Breast epithelium (tissue), 4 donors: ENCODE measurements at regions not wholly inside any gene's neighbourhood (a gene's known extent, or its start where the extent isn't known, plus 50 kb on each side); places are given as distances from the start of the nearest gene placed in this dataset.
"Not testable (repeated sequence)": the region's sequence is repeated elsewhere in the genome, so short reads cannot be mapped to it uniquely, and the experiment has no call there.

Experiments used
- DNase-seq, 2 donors: peaks; one replicate each; pipeline ENCODE4 v3.0.0-alpha.2; 2019; ENCODE audit warnings: low spot score in 2 of 2
- H3K27ac ChIP-seq, 2 donors: fragments of 200-600 bp; sonication (generic) in 1 of 2; one replicate each; pipeline ENCODE4 v1.5.1; 2016 to 2019; ENCODE audit warnings: mild to moderate bottlenecking in 1 of 2
- H3K27me3 ChIP-seq, 2 donors: fragments of 200-600 bp; sonication (generic) in 1 of 2; one replicate each; pipeline versions ENCODE4 v1.5.1 to v1.6.0; 2017 to 2019; ENCODE audit warnings: control low read depth in 1 of 2, mild to moderate bottlenecking in 1 of 2
- H3K36me3 ChIP-seq: fragments of 200-600 bp; one replicate; pipeline ENCODE4 v1.5.1; 2019
- H3K4me1 ChIP-seq, 2 donors: fragments of 200-600 bp; sonication (generic); one replicate each; pipeline ENCODE4 v1.5.1; 2016 to 2019; ENCODE audit warnings: control low read depth in 1 of 2
- H3K4me3 ChIP-seq, 3 donors: fragments of 200-600 bp; sonication (generic); 1 replicate in 2 of 3; 2 replicates in 1 of 3; pipeline ENCODE4 v1.5.1; 2016 to 2019; ENCODE audit warnings: mild to moderate bottlenecking in 3 of 3, moderate library complexity in 2 of 3
- H3K9me3 ChIP-seq, 2 donors: fragments of 200-600 bp; sonication (generic) in 1 of 2; one replicate each; pipeline ENCODE4 v1.5.1; 2016 to 2019; ENCODE audit warnings: control low read depth in 1 of 2
- CTCF ChIP-seq, 3 donors: fragments of 450-650 bp; IDR thresholded peaks; one replicate each; pipeline ENCODE4 v1.5.1; 2016 to 2017; ENCODE audit warnings: antibody characterized with exemption in 3 of 3, mild to moderate bottlenecking in 3 of 3, moderate library complexity in 3 of 3
- POLR2A ChIP-seq: fragments of 450-650 bp; IDR thresholded peaks from one replicate; pipeline ENCODE4 v1.6.1; 2016; ENCODE audit warnings: antibody characterized with exemption, mild to moderate bottlenecking, moderate library complexity
- POLR2AphosphoS5 ChIP-seq, 3 donors: sonication (generic); formaldehyde crosslinking; IDR thresholded peaks; one replicate each; pipeline ENCODE4 v1.6.1; 2017; ENCODE audit warnings: antibody characterized with exemption in 3 of 3
- intact Hi-C: fragments of 100-400 bp; cut with DNase I; formaldehyde crosslinking; loops from one replicate; pipeline ENCODE4 v1.15.1; 2023; ENCODE audit warnings: low total_unique reads

GRCh38 chr13:73657821-73658540 lies 476.2 kb downstream of the KLF12 start:
- no peaks in the 10 kb centered on the region for H3K9me3 ChIP-seq
- no peaks in the 10 kb centered on the region for H3K4me1 ChIP-seq
- no peak overlapping the region for H3K4me3 ChIP-seq
- TF ChIP-seq POLR2AphosphoS5 (IDR thresholded peaks at IDR 0.05) (no peak), POLR2A (no peak), CTCF (IDR thresholded peaks at IDR 0.05) (no peak)
- peak overlapping the region in 1 of 2 donors; percentile 38 for H3K27ac ChIP-seq
- intact Hi-C loops: no loop called here
- no peaks in the 10 kb centered on the region for H3K27me3 ChIP-seq
- no peaks in the 10 kb centered on the region for H3K36me3 ChIP-seq
- DNase-seq: peak in 1 of 2 donors; percentile 56

- TF ChIP-seq POLR2A (no peak), POLR2AphosphoS5 (IDR thresholded peaks at IDR 0.05) (no peak), CTCF (IDR thresholded peaks at IDR 0.05) (no peak)
- intact Hi-C loops: no loop called here
- H3K4me1 ChIP-seq: no peaks in the 10 kb centered on the region
- no peak overlapping the region for H3K27ac ChIP-seq
- DNase-seq: no peak
- no peaks in the 10 kb centered on the region for H3K36me3 ChIP-seq
- H3K4me3 ChIP-seq: no peak overlapping the region
- H3K27me3 ChIP-seq: no peaks in the 10 kb centered on the region
- no peaks in the 10 kb centered on the region for H3K9me3 ChIP-seq
Measured at GRCh38 chr13:73656863-73657262, 477.3 kb downstream of the KLF12 start.

- DNase-seq: no peak
- intact Hi-C loops: no loop called here
- H3K4me1 ChIP-seq: no peaks in the 10 kb centered on the region
- no peaks in the 10 kb centered on the region for H3K9me3 ChIP-seq
- H3K36me3 ChIP-seq: no peaks in the 10 kb centered on the region
- TF ChIP-seq POLR2AphosphoS5 (IDR thresholded peaks at IDR 0.05): no peak
- no peak for TF ChIP-seq POLR2A
- no peak for TF ChIP-seq CTCF (IDR thresholded peaks at IDR 0.05)
- no peaks in the 10 kb centered on the region for H3K27me3 ChIP-seq
- no peak overlapping the region for H3K4me3 ChIP-seq
- no peak overlapping the region for H3K27ac ChIP-seq
Measured at GRCh38 chr13:73653688-73654087, 480.5 kb downstream of the KLF12 start.

GRCh38 chr13:73647417-73647816 lies 486.8 kb downstream of the KLF12 start:
- TF ChIP-seq CTCF (IDR thresholded peaks at IDR 0.05): no peak
- no peak for TF ChIP-seq POLR2AphosphoS5 (IDR thresholded peaks at IDR 0.05)
- no peak for TF ChIP-seq POLR2A
- DNase-seq: no peak
- no peaks in the 10 kb centered on the region for H3K27me3 ChIP-seq
- no peak overlapping the region for H3K27ac ChIP-seq
- no peaks in the 10 kb centered on the region for H3K9me3 ChIP-seq
- no peaks in the 10 kb centered on the region for H3K4me1 ChIP-seq
- H3K4me3 ChIP-seq: no peak overlapping the region
- no peaks in the 10 kb centered on the region for H3K36me3 ChIP-seq
- intact Hi-C loops: no loop called here

- H3K4me3 ChIP-seq, H3K4me1 ChIP-seq, intact Hi-C loops, H3K36me3 ChIP-seq, DNase-seq, H3K27me3 ChIP-seq, H3K27ac ChIP-seq, H3K9me3 ChIP-seq: not testable (repeated sequence)
Measured at GRCh38 chr13:73640476-73641179, 493.6 kb downstream of the KLF12 start.
